Ishikawa (cell line): ENCODE measurements at regions not wholly inside any gene's neighbourhood (a gene's known extent, or its start where the extent isn't known, plus 50 kb on each side); places are given as distances from the start of the nearest gene placed in this dataset.

Experiments used
- CEBPB ChIP-seq: IDR thresholded peaks from 2 replicates; pipeline ENCODE4 v1.6.1; 2012
- CREB1 ChIP-seq: IDR thresholded peaks from 2 replicates; pipeline ENCODE4 v1.6.1; 2012; ENCODE audit warnings: low read depth
- EGR1 ChIP-seq: IDR thresholded peaks from 2 replicates; pipeline ENCODE4 v1.6.1; 2012
- EP300 ChIP-seq: IDR thresholded peaks from 2 replicates; pipeline ENCODE4 v1.6.1; 2012; ENCODE audit warnings: borderline replicate concordance
- FOXM1 ChIP-seq: IDR thresholded peaks from 2 replicates; pipeline ENCODE4 v1.6.1; 2012; ENCODE audit warnings: low read depth, borderline replicate concordance
- MAX ChIP-seq: IDR thresholded peaks from 2 replicates; pipeline ENCODE4 v1.6.1; 2012
- NFIC ChIP-seq: IDR thresholded peaks from 2 replicates; pipeline ENCODE4 v1.6.1; 2012
- RAD21 ChIP-seq: IDR thresholded peaks from 2 replicates; pipeline ENCODE4 v1.6.1; 2012; ENCODE audit warnings: low read depth
- REST ChIP-seq: IDR thresholded peaks from 2 replicates; pipeline ENCODE4 v1.6.1; 2012; ENCODE audit warnings: low read depth, mild to moderate bottlenecking
- TAF1 ChIP-seq: IDR thresholded peaks from 2 replicates; pipeline ENCODE4 v1.6.1; 2012; ENCODE audit warnings: low read depth, mild to moderate bottlenecking
- TEAD4 ChIP-seq: IDR thresholded peaks from 2 replicates; pipeline ENCODE4 v1.6.1; 2012
- USF1 ChIP-seq: IDR thresholded peaks from 2 replicates; pipeline ENCODE4 v1.6.1; 2012
- YY1 ChIP-seq: IDR thresholded peaks from 2 replicates; pipeline ENCODE4 v1.6.1; 2012; ENCODE audit warnings: low read depth

GRCh38 chr1:88141499-88142074 lies 542.5 kb upstream of the PKN2 start:
- no peak for TF ChIP-seq REST
- no peak for TF ChIP-seq USF1
- no peak for TF ChIP-seq CREB1
- no peak for TF ChIP-seq CEBPB
- no peak for TF ChIP-seq TAF1
- no peak for TF ChIP-seq TEAD4
- TF ChIP-seq FOXM1 = no peak
- TF ChIP-seq EP300 = no peak
- no peak for TF ChIP-seq YY1
- no peak for TF ChIP-seq MAX
- no peak for TF ChIP-seq NFIC
- TF ChIP-seq RAD21 = no peak
- no peak for TF ChIP-seq EGR1
